A673 (cell line): ENCODE measurements at regions not wholly inside any gene's neighbourhood (a gene's known extent, or its start where the extent isn't known, plus 50 kb on each side); places are given as distances from the start of the nearest gene placed in this dataset.

Source experiments
- EZH2 ChIP-seq: fragments of 200-600 bp; sonication (generic); IDR thresholded peaks from 2 replicates; pipeline ENCODE4 v1.6.1; 2017; ENCODE audit warnings: borderline replicate concordance, low read depth, mild to moderate bottlenecking, mixed read lengths, antibody characterized with exemption, low read length; ENCODE audit not compliant: poor library complexity, severe bottlenecking
- TF ChIP-seq, protein P1 (sequence below): fragments of 300-800, 200-600 bp; sonication (generic); conservative IDR thresholded peaks from 2 replicates; pipeline ENCODE4 v1.5.1; 2017; ENCODE audit warnings: low read depth, mild to moderate bottlenecking, antibody characterized with exemption, low read length, moderate library complexity, mixed read lengths

DNA sequence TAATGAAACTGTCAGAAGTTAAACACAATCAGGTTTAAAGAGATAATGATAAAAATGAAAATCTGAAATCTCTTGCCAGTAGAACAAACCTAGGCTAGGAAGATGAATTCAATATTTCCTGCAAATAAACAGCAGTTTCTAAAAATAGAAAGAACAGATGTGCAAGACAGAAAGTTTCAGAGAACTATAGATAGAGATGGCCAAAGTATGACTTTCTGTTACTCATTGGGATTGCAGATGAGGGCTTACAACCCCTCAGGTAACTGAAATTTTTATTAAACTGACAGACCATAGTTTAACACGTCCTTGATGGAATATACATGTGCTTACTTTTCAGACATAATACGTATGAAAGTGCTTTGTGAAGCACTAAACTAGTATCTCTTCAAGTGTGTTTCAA lies 82.3 kb upstream of the PPARGC1A start:
- TF ChIP-seq, protein P1, sequence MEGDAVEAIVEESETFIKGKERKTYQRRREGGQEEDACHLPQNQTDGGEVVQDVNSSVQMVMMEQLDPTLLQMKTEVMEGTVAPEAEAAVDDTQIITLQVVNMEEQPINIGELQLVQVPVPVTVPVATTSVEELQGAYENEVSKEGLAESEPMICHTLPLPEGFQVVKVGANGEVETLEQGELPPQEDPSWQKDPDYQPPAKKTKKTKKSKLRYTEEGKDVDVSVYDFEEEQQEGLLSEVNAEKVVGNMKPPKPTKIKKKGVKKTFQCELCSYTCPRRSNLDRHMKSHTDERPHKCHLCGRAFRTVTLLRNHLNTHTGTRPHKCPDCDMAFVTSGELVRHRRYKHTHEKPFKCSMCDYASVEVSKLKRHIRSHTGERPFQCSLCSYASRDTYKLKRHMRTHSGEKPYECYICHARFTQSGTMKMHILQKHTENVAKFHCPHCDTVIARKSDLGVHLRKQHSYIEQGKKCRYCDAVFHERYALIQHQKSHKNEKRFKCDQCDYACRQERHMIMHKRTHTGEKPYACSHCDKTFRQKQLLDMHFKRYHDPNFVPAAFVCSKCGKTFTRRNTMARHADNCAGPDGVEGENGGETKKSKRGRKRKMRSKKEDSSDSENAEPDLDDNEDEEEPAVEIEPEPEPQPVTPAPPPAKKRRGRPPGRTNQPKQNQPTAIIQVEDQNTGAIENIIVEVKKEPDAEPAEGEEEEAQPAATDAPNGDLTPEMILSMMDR, result no peak
- TF ChIP-seq EZH2, result no peak
